Spleen (tissue), 7 donors: ENCODE measurements at regions not wholly inside any gene's neighbourhood (a gene's known extent, or its start where the extent isn't known, plus 50 kb on each side); places are given as distances from the start of the nearest gene placed in this dataset.

ENCODE experiments used
- CTCF ChIP-seq, 11 experiments: fragments of 200-600 bp in 7 of 11; fragments of 450-650 bp in 4 of 11; sonication (generic) in 4 of 11; IDR thresholded peaks in 8 of 11; conservative IDR thresholded peaks in 3 of 11; 1 replicate in 7 of 11; 2 replicates in 4 of 11; pipeline versions ENCODE4 v1.4.0 to v1.8.0; 2016 to 2021; ENCODE audit warnings: antibody characterized with exemption in 11 of 11, inconsistent platforms in 4 of 11, mild to moderate bottlenecking in 1 of 11
- POLR2A ChIP-seq, 3 donors: fragments of 450-650 bp; IDR thresholded peaks; one replicate each; pipeline ENCODE4 v1.5.1; 2017; ENCODE audit warnings: antibody characterized with exemption in 3 of 3, mild to moderate bottlenecking in 1 of 3
- POLR2AphosphoS5 ChIP-seq, 3 donors: sonication (generic); formaldehyde crosslinking; IDR thresholded peaks; one replicate each; pipeline ENCODE4 v1.5.1; 2017; ENCODE audit warnings: antibody characterized with exemption in 3 of 3
- donor health status: DM: no; HTN: no; CAD: no; lungs with moderate emphysema.
- donor health status: DM: no; HTN: no; CAD: no.
- donor health status: DM: no; HTN: no; CAD: no.

DNA sequence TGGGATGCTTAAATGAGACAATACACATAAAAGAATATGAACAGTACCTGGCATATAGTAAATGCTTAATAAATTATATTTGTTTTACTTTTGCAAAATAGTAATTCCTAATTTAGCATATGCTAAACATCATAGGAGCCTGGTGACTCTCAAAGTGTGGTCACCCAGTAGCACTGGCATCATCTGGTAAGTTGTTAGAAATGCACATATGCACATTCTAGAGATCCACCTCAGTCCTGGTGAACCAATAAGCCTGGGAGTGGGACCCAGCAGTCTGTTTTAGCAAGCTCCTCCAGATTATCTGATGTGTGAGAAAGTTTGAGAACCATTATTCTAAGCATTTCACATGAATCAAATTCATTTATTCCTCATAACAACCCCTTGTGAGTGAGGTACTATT lies 830.4 kb downstream of the RPA4 start:
- TF ChIP-seq CTCF (IDR thresholded peaks at IDR 0.05 in 8 of 11, conservative IDR thresholded peaks at IDR 0.05 in 3 of 11), result no peak
- no peak for TF ChIP-seq POLR2A (IDR thresholded peaks at IDR 0.05)
- no peak for TF ChIP-seq POLR2AphosphoS5 (IDR thresholded peaks at IDR 0.05)
